HG03460 (cell line): ENCODE measurements at regions not wholly inside any gene's neighbourhood (a gene's known extent, or its start where the extent isn't known, plus 50 kb on each side); places are given as distances from the start of the nearest gene placed in this dataset.
"Not testable (repeated sequence)": the region's sequence is repeated elsewhere in the genome, so short reads cannot be mapped to it uniquely, and the experiment has no call there.

Experiments
- ATAC-seq: cut with Tn5 transposase; IDR thresholded peaks from one replicate; pipeline ENCODE4 v1.9.1; 2021; ENCODE audit not compliant: unreplicated experiment

DNA sequence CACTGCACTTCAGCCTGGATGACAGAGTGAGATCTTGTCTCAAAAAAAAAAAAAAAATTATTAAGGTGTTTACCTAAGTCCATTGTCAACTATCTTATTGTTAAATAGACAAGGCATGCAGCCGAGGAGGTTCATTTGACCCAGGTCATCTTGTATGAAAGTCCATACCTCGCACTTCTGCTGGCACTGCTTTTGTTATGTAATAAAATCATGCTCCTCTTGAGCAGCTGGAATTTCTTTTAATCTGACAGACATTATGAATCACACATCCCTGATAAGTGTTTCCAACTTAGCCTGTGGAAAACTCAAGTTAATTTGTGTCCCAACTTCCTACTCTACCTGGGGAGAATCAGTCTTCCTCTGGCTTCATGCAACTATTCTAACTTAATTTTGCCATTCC is 315.6 kb upstream of the KLF4 start:
- no peak for ATAC-seq

GRCh38 chr9:107794259-107794658 is 304.7 kb upstream of the KLF4 start:
- ATAC-seq: no peak

GRCh38 chr9:107793541-107793940 is 304.0 kb upstream of the KLF4 start:
- ATAC-seq: no peak

GRCh38 chr9:107792596-107792995 is 303.0 kb upstream of the KLF4 start:
- ATAC-seq: no peak

GRCh38 chr9:107792006-107792405 is 302.4 kb upstream of the KLF4 start:
- ATAC-seq: no peak

- ATAC-seq: no peak
Measured at GRCh38 chr9:107789001-107789700, 299.6 kb upstream of the KLF4 start.

DNA sequence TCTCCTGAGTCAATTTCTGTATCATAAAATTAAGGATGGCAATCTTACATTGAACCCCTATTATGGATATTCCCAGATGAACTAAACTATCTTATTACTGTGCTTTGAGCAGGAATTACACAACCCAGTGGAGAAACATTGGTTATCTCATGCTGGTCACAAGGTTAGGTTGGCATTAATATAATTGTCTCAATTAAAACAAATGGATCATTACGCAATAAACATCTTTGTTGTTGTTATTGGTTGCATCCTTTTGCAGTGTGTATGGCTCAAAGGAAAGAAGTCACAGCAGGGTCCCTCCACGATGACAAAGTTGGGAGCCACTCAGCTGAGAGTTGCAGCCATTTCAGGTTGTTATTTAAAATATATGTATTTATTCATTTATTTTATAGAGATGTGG is 297.0 kb upstream of the KLF4 start:
- no peak for ATAC-seq

- ATAC-seq: no peak
Measured at GRCh38 chr9:107784235-107784958, 294.8 kb upstream of the KLF4 start.

DNA sequence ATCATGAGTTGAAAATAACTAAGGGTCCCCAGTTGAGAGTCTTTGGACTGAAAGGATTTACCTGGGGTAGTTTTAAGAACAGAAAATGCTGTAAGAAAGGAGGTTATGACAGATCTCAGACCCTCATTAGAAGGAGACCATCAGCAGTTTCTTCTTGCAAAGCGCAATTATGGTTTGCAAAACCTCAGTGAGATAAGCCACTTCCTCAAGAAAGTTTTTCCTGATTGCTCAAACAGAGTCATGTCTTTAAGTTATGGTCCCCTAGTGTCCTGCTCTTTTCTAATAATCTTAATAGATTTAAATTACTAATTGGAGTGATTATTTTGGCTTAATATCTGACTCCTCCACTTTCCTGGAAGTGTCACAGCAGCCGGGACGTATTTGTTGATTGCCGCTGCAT is 293.2 kb upstream of the KLF4 start:
- no peak for ATAC-seq

- ATAC-seq: no peak
Measured at GRCh38 chr9:107782381-107782780, 292.8 kb upstream of the KLF4 start.

DNA sequence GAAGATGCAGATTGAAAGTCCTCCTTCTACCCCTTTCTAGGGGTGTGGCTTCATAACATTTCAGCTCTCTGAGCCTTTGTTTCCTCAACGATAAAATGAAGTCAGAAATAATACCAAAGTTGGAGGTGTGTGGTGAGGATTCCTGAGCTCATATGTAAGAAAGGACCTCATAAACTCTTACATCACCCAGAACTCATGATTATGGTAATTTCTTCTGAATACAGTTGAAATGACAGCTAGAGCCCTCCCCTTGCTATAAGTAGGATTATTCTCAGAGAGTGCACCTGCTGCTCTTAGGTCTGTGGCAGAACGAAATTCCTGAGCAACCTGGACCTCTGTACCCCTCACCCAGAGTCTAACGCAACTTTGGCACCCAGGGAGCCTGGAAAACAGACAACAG is 291.4 kb upstream of the KLF4 start:
- ATAC-seq: no peak

DNA sequence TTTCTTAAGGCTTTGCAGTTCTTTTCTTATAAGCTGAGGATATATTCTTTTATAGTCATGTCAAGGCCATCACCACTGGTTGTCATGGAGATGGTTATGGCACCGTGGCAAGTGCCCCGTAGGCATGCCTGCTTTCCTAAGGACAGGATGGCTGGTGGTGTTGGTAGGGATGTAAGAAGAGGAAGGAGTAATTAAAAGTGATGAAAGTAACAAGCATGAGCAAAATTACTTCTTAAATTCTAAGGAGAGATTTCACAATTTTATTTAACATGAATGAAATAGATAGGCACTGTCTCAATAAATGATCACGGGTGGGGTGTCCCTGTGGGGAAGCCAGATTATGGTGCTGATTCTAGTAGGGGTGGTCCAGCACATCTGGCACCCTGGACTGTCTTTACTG is 290.2 kb upstream of the KLF4 start:
- ATAC-seq: no peak

- ATAC-seq: no peak
Measured at GRCh38 chr9:107778661-107779060, 289.1 kb upstream of the KLF4 start.

DNA sequence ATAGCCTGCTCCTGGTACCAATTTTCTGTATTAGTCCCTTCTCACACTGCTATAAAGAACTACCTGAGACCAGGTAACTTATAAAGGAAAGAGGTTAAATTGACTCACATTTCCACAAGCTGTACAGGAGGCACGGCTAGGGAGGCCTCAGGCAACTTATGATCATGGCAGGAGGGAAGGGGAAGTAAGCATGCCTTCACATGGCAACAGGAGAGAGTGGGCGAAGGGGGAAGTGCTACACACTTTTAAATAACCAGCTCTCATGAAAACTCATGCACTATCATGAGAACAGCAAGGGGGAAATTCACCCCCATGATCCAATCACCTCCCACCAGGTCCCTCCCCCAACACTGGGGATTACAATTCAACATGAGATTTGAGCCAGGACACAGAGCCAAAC is 284.5 kb upstream of the KLF4 start:
- ATAC-seq: not testable (repeated sequence)

- ATAC-seq: no peak
Measured at GRCh38 chr9:107772988-107773387, 283.4 kb upstream of the KLF4 start.

GRCh38 chr9:107770716-107771115 is 281.1 kb upstream of the KLF4 start:
- ATAC-seq: no peak

GRCh38 chr9:107768224-107768623 is 278.7 kb upstream of the KLF4 start:
- no peak for ATAC-seq

GRCh38 chr9:107767711-107768110 is 278.1 kb upstream of the KLF4 start:
- ATAC-seq: no peak

GRCh38 chr9:107763469-107763868 is 273.9 kb upstream of the KLF4 start:
- not testable (repeated sequence) for ATAC-seq

DNA sequence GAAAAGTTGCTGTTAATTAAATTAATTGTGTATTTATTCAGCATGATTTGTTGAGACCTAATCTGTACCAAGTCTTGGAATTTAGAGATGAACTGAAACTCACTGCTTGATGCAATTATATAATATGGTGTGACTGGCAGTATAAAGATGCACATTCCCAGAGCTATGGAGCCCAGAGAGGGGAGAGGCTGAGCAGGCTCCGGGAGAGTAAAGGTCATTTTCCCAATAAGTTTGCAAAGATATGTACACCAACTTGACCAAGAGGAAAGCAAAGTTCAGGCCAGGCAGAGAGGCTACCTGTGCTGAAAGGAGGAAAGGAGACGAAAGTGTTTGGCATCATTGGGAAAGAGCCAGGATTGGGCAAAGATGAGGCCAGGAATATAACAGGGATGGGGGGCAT is 271.7 kb upstream of the KLF4 start:
- no peak for ATAC-seq

GRCh38 chr9:107760469-107761242 is 271.1 kb upstream of the KLF4 start:
- no peak for ATAC-seq

- no peak for ATAC-seq
Measured at GRCh38 chr9:107759823-107760166, 270.2 kb upstream of the KLF4 start.
